ENCODE measurements at regions not wholly inside any gene's neighbourhood (a gene's known extent, or its start where the extent isn't known, plus 50 kb on each side); places are given as distances from the start of the nearest gene placed in this dataset.

- H2AFZ ChIP-seq (ENCODE audit: low read depth, low read length, severe bottlenecking) = no peak overlapping the region
- no peaks in the 10 kb centered on the region for H3F3A ChIP-seq (ENCODE audit: insufficient read depth)
- no peak overlapping the region for H3K4me3 ChIP-seq (ENCODE audit: insufficient read depth, low read length, poor library complexity, severe bottlenecking)
- no peaks in the 10 kb centered on the region for H3K9me2 ChIP-seq (replicated peaks; ENCODE audit: insufficient read depth, low read length)
- no peaks in the 10 kb centered on the region for H3K9me3 ChIP-seq (ENCODE audit: insufficient read depth, low read length)
- no peak overlapping the region for H3K9ac ChIP-seq (ENCODE audit: low read length)
- H3K79me2 ChIP-seq (ENCODE audit: insufficient read depth, low read length) = no peaks in the 10 kb centered on the region
- H3K4me2 ChIP-seq (ENCODE audit: low read depth, low read length, poor library complexity, severe bottlenecking) = no peak overlapping the region
- no peak overlapping the region for H3K27ac ChIP-seq (ENCODE audit: low read depth, low read length)
- no peaks in the 10 kb centered on the region for H4K20me1 ChIP-seq (ENCODE audit: low read depth, low read length)
- H3K36me3 ChIP-seq (ENCODE audit: low read length) = no peaks in the 10 kb centered on the region
- no peaks in the 10 kb centered on the region for H3K27me3 ChIP-seq (ENCODE audit: low read length)
- TF ChIP-seq CTCF (IDR thresholded peaks at IDR 0.05; ENCODE audit: insufficient read depth, low read length, poor library complexity, severe bottlenecking) (peak; percentile 67), EZH2phosphoT487 (conservative IDR thresholded peaks at IDR 0.05; ENCODE audit: low read length) (no peak)
Measured at GRCh38 chr2:217650716-217651360, 352.0 kb downstream of the TNS1 start.

GRCh38 chr2:217650229-217650628, 352.6 kb downstream of the TNS1 start:
- no peaks in the 10 kb centered on the region for H3K9me2 ChIP-seq (replicated peaks; ENCODE audit: insufficient read depth, low read length)
- H3F3A ChIP-seq (ENCODE audit: insufficient read depth) = no peaks in the 10 kb centered on the region
- no peaks in the 10 kb centered on the region for H3K9me3 ChIP-seq (ENCODE audit: insufficient read depth, low read length)
- H3K9ac ChIP-seq (ENCODE audit: low read length) = no peak overlapping the region
- H4K20me1 ChIP-seq (ENCODE audit: low read depth, low read length) = no peaks in the 10 kb centered on the region
- H3K27ac ChIP-seq (ENCODE audit: low read depth, low read length) = no peak overlapping the region
- H3K4me2 ChIP-seq (ENCODE audit: low read depth, low read length, poor library complexity, severe bottlenecking) = no peak overlapping the region
- no peaks in the 10 kb centered on the region for H3K79me2 ChIP-seq (ENCODE audit: insufficient read depth, low read length)
- no peaks in the 10 kb centered on the region for H3K27me3 ChIP-seq (ENCODE audit: low read length)
- H3K36me3 ChIP-seq (ENCODE audit: low read length) = no peaks in the 10 kb centered on the region
- no peak overlapping the region for H3K4me3 ChIP-seq (ENCODE audit: insufficient read depth, low read length, poor library complexity, severe bottlenecking)
- TF ChIP-seq EZH2phosphoT487 (conservative IDR thresholded peaks at IDR 0.05; ENCODE audit: low read length) = no peak
- no peak for TF ChIP-seq CTCF (IDR thresholded peaks at IDR 0.05; ENCODE audit: insufficient read depth, low read length, poor library complexity, severe bottlenecking)
- no peak overlapping the region for H2AFZ ChIP-seq (ENCODE audit: low read depth, low read length, severe bottlenecking)

- Histone ChIP-seq H3K9me3 (ENCODE audit: insufficient read depth, low read length) (no peaks in the 10 kb centered on the region), H3F3A (ENCODE audit: insufficient read depth) (no peaks in the 10 kb centered on the region), H3K9me2 (replicated peaks; ENCODE audit: insufficient read depth, low read length) (no peaks in the 10 kb centered on the region), H3K4me2 (ENCODE audit: low read depth, low read length, poor library complexity, severe bottlenecking) (no peak overlapping the region), H3K79me2 (ENCODE audit: insufficient read depth, low read length) (no peaks in the 10 kb centered on the region), H3K4me3 (ENCODE audit: insufficient read depth, low read length, poor library complexity, severe bottlenecking) (no peak overlapping the region), H3K27me3 (ENCODE audit: low read length) (no peaks in the 10 kb centered on the region), H3K36me3 (ENCODE audit: low read length) (no peaks in the 10 kb centered on the region), H4K20me1 (ENCODE audit: low read depth, low read length) (no peaks in the 10 kb centered on the region), H3K9ac (ENCODE audit: low read length) (no peak overlapping the region), H3K27ac (ENCODE audit: low read depth, low read length) (no peak overlapping the region), H2AFZ (ENCODE audit: low read depth, low read length, severe bottlenecking) (no peak overlapping the region)
- TF ChIP-seq EZH2phosphoT487 (conservative IDR thresholded peaks at IDR 0.05; ENCODE audit: low read length) (no peak), CTCF (IDR thresholded peaks at IDR 0.05; ENCODE audit: insufficient read depth, low read length, poor library complexity, severe bottlenecking) (no peak)
Measured at GRCh38 chr2:217647925-217648324, 354.9 kb downstream of the TNS1 start.

All from SU-DHL-6 (cell line).